GM18951 (cell line): ENCODE measurements at regions not wholly inside any gene's neighbourhood (a gene's known extent, or its start where the extent isn't known, plus 50 kb on each side); places are given as distances from the start of the nearest gene placed in this dataset.
"Not testable (repeated sequence)": the region's sequence is repeated elsewhere in the genome, so short reads cannot be mapped to it uniquely, and the experiment has no call there.

ENCODE experiments used
- POLR2A ChIP-seq: IDR thresholded peaks from 4 replicates; pipeline ENCODE4 v1.6.1; 2011; ENCODE audit warnings: mild to moderate bottlenecking; ENCODE audit not compliant: insufficient read length, insufficient read depth; ENCODE audit errors: extremely low read depth
- in situ Hi-C: fragments of 300-500 bp; cut with MboI; formaldehyde crosslinking; loops from one replicate; pipeline ENCODE4 v1.12.0; 2022; ENCODE audit warnings: low sequenced_read_pairs, mixed read lengths, inconsistent platforms; ENCODE audit not compliant: unreplicated experiment

GRCh38 chr7:69199661-69200060 is 398.6 kb upstream of the AUTS2 start:
- TF ChIP-seq POLR2A, result no peak
- in situ Hi-C loops, result no loop called here

GRCh38 chr7:69203871-69204270 is 394.4 kb upstream of the AUTS2 start:
- in situ Hi-C loops, result no loop called here
- no peak for TF ChIP-seq POLR2A

DNA sequence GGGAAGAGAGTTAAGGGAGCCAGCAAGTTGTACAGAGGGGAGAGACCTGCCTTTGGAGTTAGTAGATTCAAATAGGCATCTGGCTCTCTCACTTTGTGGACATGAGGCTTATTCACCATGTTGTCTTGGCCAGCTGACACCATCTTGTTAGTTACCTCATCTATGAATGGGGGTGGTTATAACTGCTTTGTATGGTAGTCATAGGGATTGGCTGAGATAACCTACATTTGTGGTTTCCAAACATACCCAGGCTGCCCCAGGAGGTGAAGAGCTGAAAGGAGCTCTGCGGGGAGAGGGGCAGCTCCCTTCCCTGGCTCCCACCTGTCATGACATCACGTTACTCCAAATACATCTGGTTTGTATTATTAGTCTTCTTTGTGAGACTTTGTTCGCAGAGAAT is 393.3 kb upstream of the AUTS2 start:
- no peak for TF ChIP-seq POLR2A
- in situ Hi-C loops, result no loop called here

- no peak for TF ChIP-seq POLR2A
- in situ Hi-C loops, result no loop called here
Observed at GRCh38 chr7:69205581-69205980, 392.7 kb upstream of the AUTS2 start.

DNA sequence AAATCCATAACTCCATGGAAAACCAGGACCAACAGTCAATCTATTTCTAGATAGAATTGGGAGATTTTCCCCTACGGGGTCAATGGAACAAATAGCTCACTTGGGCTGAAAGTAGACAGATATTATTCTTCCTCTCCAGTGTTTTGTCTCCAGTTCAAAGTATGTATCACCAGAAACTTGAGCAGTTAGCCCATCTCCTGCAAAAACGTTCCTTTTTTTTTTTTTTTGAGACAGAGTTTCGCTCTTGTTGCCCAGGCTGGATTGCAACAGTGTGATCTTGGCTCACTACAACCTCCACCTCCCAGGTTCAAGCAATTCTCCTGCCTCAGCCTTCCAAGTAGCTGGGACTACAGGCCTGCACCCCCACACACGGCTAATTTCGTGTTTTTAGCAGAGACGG is 390.0 kb upstream of the AUTS2 start:
- in situ Hi-C loops, result no loop called here

DNA sequence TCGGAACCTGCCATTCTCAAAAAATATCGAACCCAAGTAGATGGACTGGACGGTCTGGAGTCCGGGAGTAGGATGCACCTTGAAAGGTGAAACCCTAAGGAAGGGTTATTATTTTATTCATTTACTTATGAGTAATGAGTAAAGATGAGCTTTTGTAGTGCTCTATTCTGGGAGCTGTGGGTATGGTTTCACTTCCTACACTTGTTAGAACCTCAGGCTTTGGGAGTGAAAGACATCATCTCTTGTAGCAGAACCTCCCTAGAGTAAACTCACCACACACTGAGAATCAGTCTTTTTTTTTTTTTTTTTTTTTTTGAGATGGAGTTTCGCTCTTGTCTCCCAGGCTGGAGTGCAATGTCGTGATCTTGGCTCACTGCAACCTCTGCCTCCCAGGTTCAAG is 389.4 kb upstream of the AUTS2 start:
- no peak for TF ChIP-seq POLR2A
- in situ Hi-C loops, result no loop called here

More for the DNA sequence above, 390.0 kb upstream of the AUTS2 start:
- TF ChIP-seq POLR2A, result no peak

DNA sequence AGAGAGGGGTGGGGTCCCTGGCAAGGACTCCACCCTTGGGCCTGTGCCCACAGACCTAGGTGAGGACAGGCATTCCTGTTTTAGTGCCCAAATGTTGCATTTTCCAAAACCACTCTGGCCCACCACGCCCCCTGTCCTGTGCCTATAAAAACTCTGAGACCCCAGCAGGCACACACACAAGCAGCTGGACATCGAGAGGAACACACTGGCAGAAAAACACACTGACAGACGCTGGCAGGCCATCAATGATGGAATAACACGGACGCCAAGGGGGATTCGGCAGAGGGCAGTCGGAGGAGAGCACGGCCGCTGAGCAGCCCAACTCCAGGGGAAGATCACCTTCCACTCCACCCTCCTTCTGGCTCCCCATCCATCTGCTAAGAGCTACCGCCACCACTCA is 386.9 kb upstream of the AUTS2 start:
- in situ Hi-C loops, result no loop called here
- TF ChIP-seq POLR2A, result no peak

- TF ChIP-seq POLR2A, result no peak
- in situ Hi-C loops, result no loop called here
Observed at GRCh38 chr7:69211739-69212138, 386.5 kb upstream of the AUTS2 start.

GRCh38 chr7:69213878-69214277 is 384.4 kb upstream of the AUTS2 start:
- in situ Hi-C loops, result no loop called here
- no peak for TF ChIP-seq POLR2A

DNA sequence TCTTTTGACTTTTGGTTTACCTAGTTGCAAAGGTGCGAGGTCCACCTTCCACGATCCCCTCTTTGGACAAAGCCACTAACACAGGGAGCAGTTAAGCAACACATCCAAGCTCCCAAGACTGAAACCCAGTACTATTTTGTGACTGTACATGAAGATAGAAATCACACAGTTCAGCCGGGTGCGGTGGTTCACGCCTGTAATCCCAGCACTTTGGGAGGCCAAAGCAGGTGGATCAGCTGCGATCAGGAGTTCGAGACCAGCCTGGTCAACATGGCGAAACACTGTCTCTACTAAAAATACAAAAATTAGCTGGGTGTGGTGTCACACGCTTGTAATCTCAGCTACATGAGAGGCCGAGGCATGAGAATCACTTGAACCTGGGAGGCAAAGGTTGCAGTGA is 382.8 kb upstream of the AUTS2 start:
- in situ Hi-C loops, result not testable (repeated sequence)

DNA sequence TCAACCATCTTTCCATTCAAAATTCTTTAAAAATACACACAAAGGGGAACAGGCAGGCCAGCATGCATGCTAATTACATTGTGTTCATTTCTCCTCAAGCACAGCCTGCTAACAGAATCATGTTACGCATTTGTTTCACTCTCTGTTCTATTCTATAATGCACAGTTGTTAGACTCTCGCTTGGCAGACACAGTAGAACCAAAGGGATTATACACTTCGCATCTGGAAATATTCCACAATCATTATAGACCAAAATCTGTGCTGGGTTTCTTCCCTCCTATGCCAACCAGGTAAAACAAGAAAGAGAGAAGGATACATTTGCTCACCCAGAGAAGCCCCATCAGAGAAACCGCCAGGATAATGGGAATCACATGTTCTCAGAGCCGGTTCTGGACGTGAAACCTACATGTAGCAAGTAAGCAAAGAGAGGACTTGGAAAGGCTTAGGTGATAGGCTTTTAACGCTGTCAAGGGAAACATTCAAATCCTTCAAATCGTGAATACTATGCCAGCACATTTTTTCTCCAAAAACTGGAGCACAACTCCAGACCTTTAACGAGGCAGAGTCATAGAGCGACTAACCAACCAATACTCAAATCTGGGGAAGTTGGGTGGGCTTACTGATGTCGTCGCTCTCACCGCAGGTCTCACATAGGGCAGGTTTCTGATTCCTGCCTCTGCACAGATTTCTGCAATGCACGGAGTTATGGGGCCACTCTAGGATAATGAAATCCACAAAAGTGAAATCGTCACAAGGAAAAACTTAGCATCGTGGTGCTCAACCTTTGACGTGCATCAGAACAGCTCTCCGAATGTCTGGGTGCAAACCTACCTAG is 380.5 kb upstream of the AUTS2 start:
- in situ Hi-C loops, result no loop called here
- TF ChIP-seq POLR2A, result no peak

DNA sequence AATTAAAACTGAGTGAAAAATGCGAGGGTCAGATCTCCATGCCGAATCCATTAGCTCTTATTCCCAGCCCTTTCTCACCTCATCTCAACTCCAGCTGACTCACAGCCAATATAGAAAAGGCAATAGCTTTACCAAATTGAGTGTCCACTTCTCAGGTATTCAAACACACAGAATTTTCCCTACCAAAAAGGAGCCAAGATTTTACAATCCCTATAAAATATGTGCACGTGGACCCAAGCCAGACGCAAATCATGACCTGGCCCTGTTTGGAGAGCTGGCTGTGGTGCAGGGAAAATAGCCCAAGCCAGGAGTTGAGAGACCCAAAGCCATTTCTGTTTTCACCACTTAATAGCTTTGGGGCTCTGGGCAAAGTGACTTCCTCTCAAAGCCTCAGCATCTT is 379.7 kb upstream of the AUTS2 start:
- in situ Hi-C loops, result no loop called here

GRCh38 chr7:69219381-69219780 is 378.9 kb upstream of the AUTS2 start:
- in situ Hi-C loops, result no loop called here
- no peak for TF ChIP-seq POLR2A

More for the DNA sequence above, 379.7 kb upstream of the AUTS2 start:
- no peak for TF ChIP-seq POLR2A

GRCh38 chr7:69225259-69225943 is 372.9 kb upstream of the AUTS2 start:
- in situ Hi-C loops, result no loop called here
- no peak for TF ChIP-seq POLR2A
